NK-92 treated with Interleukin-12 subunit alpha and Interleukin-12 subunit beta, amount 100 ng/mL, for 24 hours (cell line): ENCODE measurements at regions not wholly inside any gene's neighbourhood (a gene's known extent, or its start where the extent isn't known, plus 50 kb on each side); places are given as distances from the start of the nearest gene placed in this dataset.

Experiments
- DNase-seq: peaks from one replicate; lab custom pipeline; 2025; lab: John Stamatoyannopoulos, UW

GRCh38 chr16:51035110-51035498 is 116.0 kb downstream of the SALL1 start:
- DNase-seq = no peak

GRCh38 chr16:51034481-51035109 is 116.5 kb downstream of the SALL1 start:
- no peak for DNase-seq

- DNase-seq = no peak
Observed at GRCh38 chr16:51031598-51031997, 119.5 kb downstream of the SALL1 start.

GRCh38 chr16:51030516-51030915 is 120.6 kb downstream of the SALL1 start:
- no peak for DNase-seq

GRCh38 chr16:51025588-51026290 is 125.3 kb downstream of the SALL1 start:
- DNase-seq = no peak

GRCh38 chr16:51024703-51025102 is 126.4 kb downstream of the SALL1 start:
- DNase-seq = no peak

GRCh38 chr16:51022955-51023354 is 128.1 kb downstream of the SALL1 start:
- DNase-seq = no peak

- DNase-seq = no peak
Observed at GRCh38 chr16:51019617-51020016, 131.5 kb downstream of the SALL1 start.

GRCh38 chr16:51017969-51018368 is 133.1 kb downstream of the SALL1 start:
- DNase-seq = no peak

- DNase-seq = no peak
Observed at GRCh38 chr16:51012396-51012795, 138.7 kb downstream of the SALL1 start.

- DNase-seq = no peak
Observed at GRCh38 chr16:51010817-51011216, 140.3 kb downstream of the SALL1 start.

GRCh38 chr16:51009813-51010212 is 141.3 kb downstream of the SALL1 start:
- no peak for DNase-seq

GRCh38 chr16:51009359-51009758 is 141.7 kb downstream of the SALL1 start:
- DNase-seq = no peak

GRCh38 chr16:51008607-51009006 is 142.5 kb downstream of the SALL1 start:
- DNase-seq = no peak

GRCh38 chr16:51008037-51008436 is 143.0 kb downstream of the SALL1 start:
- no peak for DNase-seq

GRCh38 chr16:51003850-51004566 is 147.1 kb downstream of the SALL1 start:
- DNase-seq = no peak

GRCh38 chr16:51002881-51003490 is 148.1 kb downstream of the SALL1 start:
- DNase-seq = no peak

- DNase-seq = no peak
Observed at GRCh38 chr16:50999181-50999580, 151.9 kb downstream of the SALL1 start.

- DNase-seq = no peak
Observed at GRCh38 chr16:50998411-50998810, 152.7 kb downstream of the SALL1 start.

- no peak for DNase-seq
Observed at GRCh38 chr16:50997679-50998078, 153.4 kb downstream of the SALL1 start.

- no peak for DNase-seq
Observed at GRCh38 chr16:50996830-50997186, 154.3 kb downstream of the SALL1 start.

- DNase-seq = no peak
Observed at GRCh38 chr16:50996166-50996829, 154.8 kb downstream of the SALL1 start.
